WERI-Rb-1 (cell line): ENCODE measurements at regions not wholly inside any gene's neighbourhood (a gene's known extent, or its start where the extent isn't known, plus 50 kb on each side); places are given as distances from the start of the nearest gene placed in this dataset.

Experiments
- DNase-seq: peaks from one replicate; pipeline ENCODE4 v3.0.0-alpha.2; 2020
- H3K27ac ChIP-seq: fragments of 250-450 bp; sonication (Bioruptor Pico); 2 replicates; pipeline ENCODE4 v1.5.1; 2020; ENCODE audit warnings: mild to moderate bottlenecking, moderate library complexity
- H3K27me3 ChIP-seq: fragments of 250-450 bp; sonication (Bioruptor Pico); 2 replicates; pipeline ENCODE4 v1.5.1; 2021; ENCODE audit warnings: mild to moderate bottlenecking, low read depth, moderate library complexity; ENCODE audit not compliant: insufficient read depth, severe bottlenecking
- H3K36me3 ChIP-seq: fragments of 250-450 bp; sonication (Bioruptor Pico); 2 replicates; pipeline ENCODE4 v1.5.1; 2020; ENCODE audit warnings: mild to moderate bottlenecking, moderate library complexity
- H3K4me3 ChIP-seq: 2 replicates; pipeline ENCODE4 v1.5.1; 2011; ENCODE audit warnings: low read depth, mild to moderate bottlenecking, control low read depth, low read length
- H3K9me3 ChIP-seq: fragments of 250-450 bp; sonication (Bioruptor Pico); 2 replicates; pipeline ENCODE4 v1.5.1; 2021; ENCODE audit warnings: mild to moderate bottlenecking, moderate library complexity; ENCODE audit not compliant: severe bottlenecking
- CTCF ChIP-seq: IDR thresholded peaks from 2 replicates; pipeline ENCODE4 v1.5.1; 2011; ENCODE audit warnings: low read depth, mild to moderate bottlenecking, control low read depth, inconsistent platforms, low read length

GRCh38 chr1:68294367-68295066 is 62.2 kb upstream of the WLS start:
- Histone ChIP-seq H3K9me3 (no peaks in the 10 kb centered on the region), H3K27ac (no peak overlapping the region), H3K36me3 (no peaks in the 10 kb centered on the region), H3K4me3 (no peak overlapping the region), H3K27me3 (no peaks in the 10 kb centered on the region)
- TF ChIP-seq CTCF = no peak
- DNase-seq = no peak

DNA sequence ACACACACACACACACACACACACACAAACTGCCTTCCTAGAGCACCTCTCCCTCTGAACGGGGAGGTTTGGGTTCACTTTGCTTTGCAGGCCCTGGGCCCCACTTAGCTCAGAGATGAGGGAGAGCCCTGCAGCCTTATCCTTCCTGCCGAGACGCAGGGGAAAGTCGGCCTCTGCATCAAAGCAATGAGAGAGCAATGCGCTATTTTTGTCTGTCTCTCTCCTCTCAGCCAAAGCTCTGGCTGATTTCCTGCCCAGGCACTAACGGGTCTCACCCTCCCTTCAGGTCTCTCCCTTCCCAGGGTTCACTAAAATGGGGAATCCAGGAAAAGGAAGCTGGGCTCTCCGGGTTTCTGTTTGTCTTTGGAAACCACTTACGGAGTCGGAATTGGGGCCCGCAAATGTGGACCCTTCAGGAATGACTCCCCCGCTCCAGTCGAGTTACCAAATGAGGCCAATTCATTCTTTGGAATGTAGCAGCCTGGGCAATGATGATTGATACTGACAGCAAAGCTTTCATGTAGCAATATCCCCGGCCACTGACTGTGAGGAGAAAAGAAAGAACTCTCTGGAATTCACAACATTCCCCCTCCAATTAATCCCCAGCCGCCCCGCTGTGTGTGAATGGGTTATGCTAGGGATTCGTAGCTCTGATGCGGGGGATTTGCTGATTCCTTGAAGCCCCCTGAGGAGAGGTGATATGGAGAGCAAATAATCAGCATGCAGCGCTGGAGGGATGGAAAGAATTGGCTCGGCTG is 61.5 kb upstream of the WLS start:
- no peak for DNase-seq
- no peak overlapping the region for H3K4me3 ChIP-seq
- H3K27ac ChIP-seq = no peak overlapping the region
- no peak for TF ChIP-seq CTCF
- no peaks in the 10 kb centered on the region for H3K27me3 ChIP-seq
- H3K36me3 ChIP-seq = no peaks in the 10 kb centered on the region
- no peaks in the 10 kb centered on the region for H3K9me3 ChIP-seq

GRCh38 chr1:68293122-68293521 is 60.8 kb upstream of the WLS start:
- H3K36me3 ChIP-seq = no peaks in the 10 kb centered on the region
- no peaks in the 10 kb centered on the region for H3K9me3 ChIP-seq
- DNase-seq = no peak
- H3K27ac ChIP-seq = no peak overlapping the region
- TF ChIP-seq CTCF = no peak
- no peaks in the 10 kb centered on the region for H3K27me3 ChIP-seq
- no peak overlapping the region for H3K4me3 ChIP-seq

GRCh38 chr1:68291688-68292384 is 59.5 kb upstream of the WLS start:
- no peaks in the 10 kb centered on the region for H3K9me3 ChIP-seq
- H3K27me3 ChIP-seq = no peaks in the 10 kb centered on the region
- H3K4me3 ChIP-seq = no peak overlapping the region
- H3K36me3 ChIP-seq = no peaks in the 10 kb centered on the region
- no peak overlapping the region for H3K27ac ChIP-seq
- no peak for DNase-seq
- TF ChIP-seq CTCF = no peak

- H3K27ac ChIP-seq = no peak overlapping the region
- no peak for DNase-seq
- H3K4me3 ChIP-seq = no peak overlapping the region
- no peaks in the 10 kb centered on the region for H3K9me3 ChIP-seq
- no peak for TF ChIP-seq CTCF
- H3K27me3 ChIP-seq = no peaks in the 10 kb centered on the region
- H3K36me3 ChIP-seq = no peaks in the 10 kb centered on the region
These were observed 54.9 kb upstream of the WLS start for GRCh38 chr1:68287241-68287640.
